Middle frontal gyrus (tissue), 1 donor: ENCODE measurements at regions not wholly inside any gene's neighbourhood (a gene's known extent, or its start where the extent isn't known, plus 50 kb on each side); places are given as distances from the start of the nearest gene placed in this dataset.
"Not testable (repeated sequence)": the region's sequence is repeated elsewhere in the genome, so short reads cannot be mapped to it uniquely, and the experiment has no call there.

Experiments
- DNase-seq: peaks from one replicate; pipeline ENCODE4 v3.0.0-alpha.2; 2015; ENCODE audit warnings: low spot score; ENCODE audit errors: extremely low spot score

GRCh38 chr15:95129574-95129973 lies 898.2 kb downstream of the MCTP2 start:
- DNase-seq, result no peak

GRCh38 chr15:95131131-95131556 lies 899.8 kb downstream of the MCTP2 start:
- no peak for DNase-seq

GRCh38 chr15:95132774-95133173 lies 901.4 kb downstream of the MCTP2 start:
- no peak for DNase-seq

- DNase-seq, result no peak
Measured at GRCh38 chr15:95134431-95135110, 903.2 kb downstream of the MCTP2 start.

- DNase-seq, result no peak
Measured at GRCh38 chr15:95138604-95139270, 907.4 kb downstream of the MCTP2 start.

- DNase-seq, result no peak
Measured at GRCh38 chr15:95141486-95141885, 910.1 kb downstream of the MCTP2 start.

- DNase-seq, result no peak
Measured at GRCh38 chr15:95142531-95142930, 911.2 kb downstream of the MCTP2 start.

- DNase-seq, result no peak
Measured at GRCh38 chr15:95146481-95146880, 915.1 kb downstream of the MCTP2 start.

- no peak for DNase-seq
Measured at GRCh38 chr15:95148183-95148582, 916.8 kb downstream of the MCTP2 start.

- DNase-seq, result no peak
Measured at GRCh38 chr15:95149036-95149435, 917.7 kb downstream of the MCTP2 start.

GRCh38 chr15:95149771-95150170 lies 918.4 kb downstream of the MCTP2 start:
- DNase-seq, result no peak

GRCh38 chr15:95150466-95150865 lies 919.1 kb downstream of the MCTP2 start:
- no peak for DNase-seq

GRCh38 chr15:95152741-95153140 lies 921.4 kb downstream of the MCTP2 start:
- DNase-seq, result no peak

GRCh38 chr15:95153201-95153600 lies 921.8 kb downstream of the MCTP2 start:
- not testable (repeated sequence) for DNase-seq

GRCh38 chr15:95160316-95160715 lies 929.0 kb downstream of the MCTP2 start:
- DNase-seq, result no peak

- DNase-seq, result no peak
Measured at GRCh38 chr15:95162069-95162468, 930.7 kb downstream of the MCTP2 start.

GRCh38 chr15:95162531-95162930 lies 931.2 kb downstream of the MCTP2 start:
- no peak for DNase-seq

GRCh38 chr15:95162967-95163531 lies 931.7 kb downstream of the MCTP2 start:
- no peak for DNase-seq

GRCh38 chr15:95168152-95168551 lies 936.8 kb downstream of the MCTP2 start:
- no peak for DNase-seq

- DNase-seq, result no peak
Measured at GRCh38 chr15:95168951-95169431, 937.6 kb downstream of the MCTP2 start.

- DNase-seq, result no peak
Measured at GRCh38 chr15:95169541-95170459, 938.4 kb downstream of the MCTP2 start.
